HuH-7 (cell line): ENCODE measurements at regions not wholly inside any gene's neighbourhood (a gene's known extent, or its start where the extent isn't known, plus 50 kb on each side); places are given as distances from the start of the nearest gene placed in this dataset.
"Not testable (repeated sequence)": the region's sequence is repeated elsewhere in the genome, so short reads cannot be mapped to it uniquely, and the experiment has no call there.

Source experiments
- DNase-seq: peaks from one replicate; pipeline ENCODE4 v3.0.0; 2011; ENCODE audit warnings: low spot score

DNA sequence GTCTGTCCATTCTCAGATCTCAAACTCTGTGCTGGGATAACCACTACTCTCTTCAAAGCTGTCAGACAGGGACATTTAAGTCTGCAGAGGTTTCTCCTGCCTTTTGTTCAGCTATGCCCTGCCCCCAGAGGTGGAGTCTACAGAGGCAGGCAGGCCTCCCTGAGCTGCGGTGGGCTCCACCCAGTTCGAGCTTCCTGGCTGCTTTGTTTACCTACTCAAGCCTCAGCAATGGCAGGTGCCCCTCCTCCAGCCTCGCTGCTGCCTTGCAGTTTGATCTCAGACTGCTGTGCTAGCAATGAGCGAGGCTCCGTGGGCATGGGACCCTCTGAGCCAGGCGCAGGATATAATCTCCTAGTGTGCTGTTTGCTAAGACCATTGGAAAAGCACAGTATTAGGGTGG, 53.1 kb upstream of the HUNK start:
- not testable (repeated sequence) for DNase-seq

- not testable (repeated sequence) for DNase-seq
Observed at GRCh38 chr21:31814356-31814755, 58.5 kb upstream of the HUNK start.

GRCh38 chr21:31813862-31814261, 59.0 kb upstream of the HUNK start:
- DNase-seq: no peak

- no peak for DNase-seq
Observed at GRCh38 chr21:31804008-31804394, 68.8 kb upstream of the HUNK start.

DNA sequence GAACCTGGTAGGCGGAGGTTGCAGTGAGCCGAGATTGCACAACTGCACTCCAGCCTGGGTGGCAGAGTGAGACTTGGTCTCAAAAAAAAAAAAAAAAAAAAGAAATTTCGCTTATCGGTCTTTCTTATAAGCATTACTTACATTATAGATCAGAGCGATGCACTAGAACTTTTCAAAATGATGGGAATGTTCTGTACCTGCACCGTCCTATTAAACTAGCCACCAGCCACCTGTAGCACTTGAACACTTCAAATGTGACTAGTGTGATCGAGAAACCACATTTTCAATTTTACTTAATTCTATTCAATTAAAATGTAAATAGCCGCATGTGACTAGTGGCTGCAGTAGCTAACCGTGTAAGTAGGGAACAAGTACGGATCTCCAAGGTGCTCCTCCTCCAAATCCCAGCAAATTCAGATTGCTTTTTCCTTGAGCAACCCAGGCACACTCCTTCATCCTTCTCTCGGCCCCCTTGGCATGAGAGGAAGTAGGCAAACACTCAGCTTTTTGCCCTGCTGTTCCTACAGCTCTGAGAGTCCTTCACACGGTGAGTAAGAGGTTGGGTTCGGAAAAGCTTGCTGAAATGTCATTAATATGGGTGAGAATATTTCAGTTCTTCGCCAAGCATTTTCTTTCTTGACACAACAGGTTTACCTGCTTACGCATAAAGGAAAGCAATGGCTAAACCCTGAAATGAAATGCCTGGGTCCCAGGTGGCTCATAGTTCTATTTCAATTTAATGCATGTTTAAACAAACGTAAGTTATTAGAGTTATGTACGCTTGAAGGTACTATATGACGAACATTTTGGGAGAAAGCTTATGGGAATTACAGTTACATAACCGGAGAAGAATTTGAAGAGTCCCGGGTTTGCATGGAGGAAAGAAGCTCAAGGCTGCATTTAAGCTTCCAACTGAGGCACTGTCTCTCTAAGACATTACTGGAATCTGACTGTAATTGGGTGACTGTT, 69.5 kb upstream of the HUNK start:
- no peak for DNase-seq

GRCh38 chr21:31802331-31802730, 70.4 kb upstream of the SCAF4 start:
- no peak for DNase-seq

GRCh38 chr21:31801551-31802219, 69.8 kb upstream of the SCAF4 start:
- DNase-seq: peak; percentile 13

GRCh38 chr21:31798842-31799704, 67.2 kb upstream of the SCAF4 start:
- DNase-seq: no peak

GRCh38 chr21:31795992-31796391, 64.1 kb upstream of the SCAF4 start:
- no peak for DNase-seq

DNA sequence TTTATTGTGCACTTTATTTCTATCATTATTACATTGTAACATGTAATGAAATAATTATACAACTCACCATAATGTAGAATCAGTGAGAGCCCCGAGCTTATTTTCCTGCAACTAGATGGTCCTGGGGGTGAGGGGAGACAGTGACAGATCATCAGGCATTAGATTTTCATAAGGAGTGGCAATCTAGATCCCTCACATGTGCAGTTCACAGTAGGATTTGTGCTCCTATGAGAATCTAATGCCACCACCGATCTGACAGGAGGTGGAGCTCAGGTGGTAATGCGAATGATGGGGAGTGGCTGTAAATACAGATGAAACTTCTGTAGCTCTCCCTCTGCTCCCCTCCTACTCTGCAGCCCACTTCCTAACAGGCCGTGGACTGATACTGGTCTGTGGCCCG, 58.5 kb upstream of the SCAF4 start:
- DNase-seq: not testable (repeated sequence)

GRCh38 chr21:31788581-31788980, 56.7 kb upstream of the SCAF4 start:
- DNase-seq: no peak

- DNase-seq: not testable (repeated sequence)
Observed at GRCh38 chr21:31787691-31788090, 55.8 kb upstream of the SCAF4 start.

DNA sequence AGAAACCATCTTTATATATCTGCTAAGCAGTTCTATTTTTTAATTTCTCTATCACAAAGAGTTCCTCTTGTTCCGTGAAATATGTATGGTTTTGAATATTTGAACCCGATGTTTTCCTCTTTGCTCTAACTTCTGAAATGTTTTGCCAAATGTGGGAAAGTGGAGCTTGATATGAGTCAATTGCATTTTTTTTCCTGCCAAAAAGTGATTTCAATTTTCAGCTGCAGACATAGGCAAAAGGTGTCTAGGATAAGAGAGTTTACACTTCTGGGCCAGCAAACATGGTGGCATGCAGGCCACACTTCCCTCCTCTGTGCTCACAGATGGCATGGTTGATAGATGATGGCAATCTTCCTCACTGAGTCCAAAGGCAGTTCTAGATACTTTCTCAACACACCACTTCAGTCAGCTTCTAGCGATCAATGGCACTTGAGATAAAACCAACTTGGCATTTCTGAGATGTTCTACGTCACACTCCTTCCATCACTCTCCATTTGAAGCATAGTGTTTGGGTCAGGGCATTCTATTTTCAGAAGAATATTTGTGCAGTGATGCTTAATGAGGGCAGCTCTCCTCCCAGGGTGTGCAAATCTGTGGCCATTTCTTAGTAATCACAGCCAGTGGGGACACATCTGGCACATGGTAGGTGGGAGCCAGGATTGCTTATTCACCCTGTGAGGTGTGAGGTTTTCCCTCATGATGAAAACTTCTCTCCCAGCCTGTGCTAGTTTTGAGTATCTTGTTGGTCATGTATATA, 54.4 kb upstream of the SCAF4 start:
- no peak for DNase-seq

DNA sequence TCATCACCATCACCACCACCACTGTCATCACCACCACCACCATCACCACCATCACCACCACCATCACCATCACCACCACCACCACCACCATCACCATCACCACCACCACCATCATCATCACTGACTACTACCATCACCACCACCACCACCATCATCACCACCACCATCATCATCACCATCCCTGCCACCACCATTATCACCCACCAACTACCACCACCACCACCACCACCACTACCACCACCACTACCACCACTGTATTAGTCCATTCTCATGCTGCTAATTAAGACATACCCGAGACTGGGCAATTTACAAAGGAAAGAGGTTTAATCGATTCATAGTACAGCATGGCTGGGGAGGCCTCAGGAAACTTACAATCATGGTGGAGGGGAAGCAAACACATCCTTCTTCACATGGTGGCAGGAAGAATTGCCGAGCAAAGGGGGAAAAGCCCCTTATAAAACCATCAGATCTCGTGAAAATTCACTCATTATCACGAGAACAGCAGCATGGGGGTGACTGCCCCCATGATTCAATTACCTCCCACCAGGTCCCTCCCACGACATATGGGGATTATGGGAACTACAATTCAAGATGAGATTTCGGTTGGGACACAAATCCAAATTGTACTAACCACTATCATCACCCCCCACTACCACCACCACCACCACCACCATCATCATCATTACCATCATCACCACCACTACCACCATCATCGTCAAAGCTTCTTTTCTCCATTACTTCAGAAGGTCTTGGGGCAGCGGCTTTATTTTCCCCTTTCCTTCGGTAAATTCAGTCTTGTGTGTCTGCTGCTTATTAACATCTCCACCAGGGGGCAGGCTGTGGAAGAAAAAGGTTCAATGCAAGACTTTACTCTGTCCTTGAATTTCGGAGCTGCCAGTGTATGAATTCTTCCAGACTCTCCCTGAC, 53.6 kb upstream of the SCAF4 start:
- peak; percentile 21 for DNase-seq

- DNase-seq: no peak
Observed at GRCh38 chr21:31781737-31782136, 49.8 kb upstream of the SCAF4 start.
